HG03439 (cell line): ENCODE measurements at regions not wholly inside any gene's neighbourhood (a gene's known extent, or its start where the extent isn't known, plus 50 kb on each side); places are given as distances from the start of the nearest gene placed in this dataset.

Experiments used
- ATAC-seq: cut with Tn5 transposase; IDR thresholded peaks from one replicate; pipeline ENCODE4 v1.9.1; 2021; ENCODE audit warnings: mild to moderate bottlenecking, moderate library complexity; ENCODE audit not compliant: unreplicated experiment

GRCh38 chr1:61627365-61627764 is 97.6 kb downstream of the TM2D1 start:
- no peak for ATAC-seq

GRCh38 chr1:61626816-61627215 is 98.1 kb downstream of the TM2D1 start:
- no peak for ATAC-seq

GRCh38 chr1:61623852-61624251 is 101.1 kb downstream of the TM2D1 start:
- no peak for ATAC-seq

GRCh38 chr1:61620536-61620935 is 104.4 kb downstream of the TM2D1 start:
- no peak for ATAC-seq

- no peak for ATAC-seq
These were observed 106.2 kb downstream of the TM2D1 start for GRCh38 chr1:61618755-61619154.

- ATAC-seq = no peak
These were observed 106.7 kb downstream of the TM2D1 start for GRCh38 chr1:61618193-61618592.

- ATAC-seq = no peak
These were observed 108.1 kb downstream of the TM2D1 start for GRCh38 chr1:61616830-61617229.

GRCh38 chr1:61612602-61613001 is 112.3 kb downstream of the TM2D1 start:
- no peak for ATAC-seq

- ATAC-seq = no peak
These were observed 115.9 kb downstream of the TM2D1 start for GRCh38 chr1:61609040-61609439.

GRCh38 chr1:61607448-61607847 is 117.5 kb downstream of the TM2D1 start:
- ATAC-seq = no peak

GRCh38 chr1:61606448-61607312 is 118.3 kb downstream of the TM2D1 start:
- no peak for ATAC-seq

- no peak for ATAC-seq
These were observed 119.2 kb downstream of the TM2D1 start for GRCh38 chr1:61605607-61606321.

- no peak for ATAC-seq
These were observed 120.3 kb downstream of the TM2D1 start for GRCh38 chr1:61604684-61605083.

GRCh38 chr1:61604261-61604660 is 120.7 kb downstream of the TM2D1 start:
- ATAC-seq = no peak

GRCh38 chr1:61602663-61603062 is 122.3 kb downstream of the TM2D1 start:
- no peak for ATAC-seq

- no peak for ATAC-seq
These were observed 127.3 kb downstream of the TM2D1 start for GRCh38 chr1:61597601-61598000.

GRCh38 chr1:61593331-61593730 is 131.6 kb downstream of the TM2D1 start:
- ATAC-seq = no peak

GRCh38 chr1:61591351-61591750 is 133.6 kb downstream of the TM2D1 start:
- ATAC-seq = no peak

GRCh38 chr1:61588736-61589672 is 135.9 kb downstream of the TM2D1 start:
- ATAC-seq = peak; percentile 88

- ATAC-seq = no peak
These were observed 139.2 kb downstream of the TM2D1 start for GRCh38 chr1:61585714-61586113.

- ATAC-seq = no peak
These were observed 141.2 kb downstream of the TM2D1 start for GRCh38 chr1:61583703-61584102.
